GM12875 (cell line): ENCODE measurements at regions not wholly inside any gene's neighbourhood (a gene's known extent, or its start where the extent isn't known, plus 50 kb on each side); places are given as distances from the start of the nearest gene placed in this dataset.
A peak's percentile ranks its signal among the peaks of the same experiment; 100 is the strongest.

Experiments used
- H3K4me3 ChIP-seq: one replicate; pipeline ENCODE4 v1.5.1; 2011; ENCODE audit warnings: low read depth, low read length, control low read depth
- TF ChIP-seq, protein P1 (sequence below): IDR thresholded peaks from 2 replicates; pipeline ENCODE4 v1.5.1; 2011; ENCODE audit warnings: low read depth, mild to moderate bottlenecking, control low read depth, inconsistent platforms, low read length, moderate library complexity, borderline replicate concordance; ENCODE audit not compliant: insufficient read depth

DNA sequence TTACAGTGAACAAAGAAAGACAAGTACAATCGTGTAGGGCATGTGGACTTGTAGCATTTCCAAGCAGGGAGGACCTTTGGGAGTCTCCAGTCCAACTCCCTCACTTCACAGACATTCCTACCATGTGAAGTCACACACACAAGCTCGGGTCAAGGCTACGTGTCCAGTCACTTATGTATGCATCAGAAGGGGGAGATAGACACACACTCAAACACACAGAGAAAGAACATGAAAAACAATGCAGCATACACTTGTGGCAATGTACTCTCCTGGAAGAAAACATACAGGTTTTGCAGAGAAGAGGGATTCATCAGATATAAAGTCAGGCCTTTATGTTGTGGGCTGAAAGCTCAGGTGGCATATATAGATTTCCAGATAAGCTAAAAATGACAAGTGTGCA is 136.1 kb upstream of the MID1 start:
- TF ChIP-seq, protein P1, sequence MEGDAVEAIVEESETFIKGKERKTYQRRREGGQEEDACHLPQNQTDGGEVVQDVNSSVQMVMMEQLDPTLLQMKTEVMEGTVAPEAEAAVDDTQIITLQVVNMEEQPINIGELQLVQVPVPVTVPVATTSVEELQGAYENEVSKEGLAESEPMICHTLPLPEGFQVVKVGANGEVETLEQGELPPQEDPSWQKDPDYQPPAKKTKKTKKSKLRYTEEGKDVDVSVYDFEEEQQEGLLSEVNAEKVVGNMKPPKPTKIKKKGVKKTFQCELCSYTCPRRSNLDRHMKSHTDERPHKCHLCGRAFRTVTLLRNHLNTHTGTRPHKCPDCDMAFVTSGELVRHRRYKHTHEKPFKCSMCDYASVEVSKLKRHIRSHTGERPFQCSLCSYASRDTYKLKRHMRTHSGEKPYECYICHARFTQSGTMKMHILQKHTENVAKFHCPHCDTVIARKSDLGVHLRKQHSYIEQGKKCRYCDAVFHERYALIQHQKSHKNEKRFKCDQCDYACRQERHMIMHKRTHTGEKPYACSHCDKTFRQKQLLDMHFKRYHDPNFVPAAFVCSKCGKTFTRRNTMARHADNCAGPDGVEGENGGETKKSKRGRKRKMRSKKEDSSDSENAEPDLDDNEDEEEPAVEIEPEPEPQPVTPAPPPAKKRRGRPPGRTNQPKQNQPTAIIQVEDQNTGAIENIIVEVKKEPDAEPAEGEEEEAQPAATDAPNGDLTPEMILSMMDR: no peak
- no peak overlapping the region for H3K4me3 ChIP-seq

DNA sequence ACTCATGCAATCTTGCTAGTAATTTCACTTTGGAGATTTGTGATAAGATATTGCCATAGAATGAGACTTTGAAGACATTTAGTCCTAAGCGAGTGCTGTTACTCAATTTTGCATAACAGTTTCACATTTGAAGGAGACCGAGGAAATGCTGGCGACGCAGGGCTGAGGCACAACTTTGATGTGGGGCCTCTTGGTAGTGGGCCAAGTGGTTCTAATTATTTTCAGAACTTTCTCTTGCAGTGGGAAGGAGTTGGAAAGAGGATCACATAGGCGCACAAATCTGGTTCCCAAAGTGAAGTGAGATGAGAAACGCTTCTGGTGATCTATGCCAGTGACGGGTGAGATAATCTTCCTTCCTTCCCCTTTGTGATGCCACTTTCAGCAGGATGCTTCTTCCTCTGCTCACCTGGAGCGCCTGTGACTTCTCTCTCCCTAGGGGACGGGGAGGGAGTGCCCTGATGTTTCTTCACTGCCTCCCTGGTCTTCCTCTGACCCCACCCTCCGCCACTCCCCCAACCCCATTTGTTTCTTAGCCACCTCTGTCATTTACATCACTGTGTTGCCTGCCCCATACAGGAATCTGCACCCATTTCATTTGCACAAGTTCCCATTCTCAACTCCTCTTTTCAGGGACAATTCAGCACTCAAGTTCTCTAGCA is 138.9 kb upstream of the MID1 start:
- no peak overlapping the region for H3K4me3 ChIP-seq
- TF ChIP-seq, protein P1: no peak

DNA sequence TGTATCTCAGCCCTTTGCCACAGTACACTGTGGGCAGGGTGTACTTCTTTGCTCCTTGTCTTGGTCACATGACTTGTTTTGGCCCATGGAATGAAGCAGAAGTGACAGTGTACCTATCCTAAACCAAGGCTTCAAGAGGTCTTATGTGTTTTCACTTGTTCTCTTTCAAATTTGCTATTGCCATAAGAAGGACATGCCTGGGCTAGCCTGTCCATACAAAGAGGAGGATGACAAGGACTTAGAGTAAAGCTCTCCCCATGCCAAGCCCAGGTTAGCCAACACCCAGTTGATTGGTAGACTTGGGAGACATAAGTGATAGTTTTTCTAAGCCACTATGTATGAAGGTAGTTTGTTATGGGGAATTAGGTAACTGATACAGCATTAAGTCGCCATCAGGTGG is 141.1 kb upstream of the MID1 start:
- no peak overlapping the region for H3K4me3 ChIP-seq
- TF ChIP-seq, protein P1: no peak

DNA sequence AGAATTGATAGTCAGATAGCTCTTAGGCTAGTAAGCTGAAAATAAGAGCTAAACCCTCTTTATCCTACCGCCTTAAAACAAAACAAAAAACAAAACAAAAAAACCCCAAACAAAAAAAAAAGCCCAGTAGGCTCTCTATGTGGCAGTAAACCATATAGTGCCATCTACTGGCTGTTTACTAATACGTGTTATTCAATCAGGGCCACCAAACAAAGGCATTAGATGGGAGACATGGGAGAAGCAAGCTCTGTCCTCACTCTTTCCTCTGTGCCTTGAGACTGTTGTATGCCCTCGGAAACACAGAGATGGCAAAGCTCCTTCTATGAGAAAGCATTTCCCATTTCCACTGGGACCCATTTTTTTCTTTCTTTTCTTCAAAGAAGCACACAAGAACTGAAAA is 148.8 kb upstream of the MID1 start:
- no peak overlapping the region for H3K4me3 ChIP-seq
- TF ChIP-seq, protein P1: peak; percentile 43; the same call in 1 of the 2 replicates

DNA sequence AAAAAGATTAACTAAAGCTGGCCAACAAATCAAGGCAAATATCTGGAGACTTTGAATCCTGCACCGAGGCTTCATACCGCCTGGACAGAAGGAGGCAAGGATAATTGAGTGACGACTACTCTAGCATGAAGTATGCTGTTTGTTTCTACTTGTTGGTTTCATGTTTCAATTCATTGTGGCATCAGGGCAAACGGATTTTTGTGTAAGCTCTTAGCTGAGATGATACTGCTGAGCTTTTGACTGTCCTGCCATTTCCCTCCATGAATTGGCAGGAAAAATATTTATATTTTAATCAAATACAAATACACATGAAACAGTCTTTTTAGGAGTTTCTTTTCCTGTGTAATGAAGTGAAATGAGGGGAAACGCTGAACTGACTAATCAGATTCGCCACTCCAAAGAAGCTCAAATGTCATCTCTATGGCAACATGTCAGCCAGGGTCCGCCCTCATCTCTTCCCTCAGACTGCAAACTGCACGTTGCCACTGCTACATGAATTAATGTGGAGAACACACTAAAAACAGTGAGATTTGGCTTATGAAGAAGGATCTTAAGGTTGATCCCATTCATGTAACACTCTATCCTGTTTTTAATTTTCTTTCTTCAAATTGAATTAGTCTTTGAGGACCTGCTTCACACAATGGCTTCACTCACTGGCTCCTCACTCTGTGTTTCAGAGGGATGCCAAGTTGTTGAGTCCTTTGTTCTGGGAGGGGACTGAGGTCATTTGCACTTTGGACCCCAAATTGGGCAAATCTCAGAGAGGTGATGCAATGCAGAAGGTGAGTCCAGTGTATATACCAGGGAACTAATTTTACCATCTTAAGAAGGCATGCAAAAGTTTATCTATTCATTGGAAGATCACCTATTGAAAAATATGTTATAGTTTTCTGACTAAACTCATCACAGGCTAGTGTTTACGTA is 149.6 kb upstream of the MID1 start:
- TF ChIP-seq, protein P1: no peak
- no peak overlapping the region for H3K4me3 ChIP-seq

DNA sequence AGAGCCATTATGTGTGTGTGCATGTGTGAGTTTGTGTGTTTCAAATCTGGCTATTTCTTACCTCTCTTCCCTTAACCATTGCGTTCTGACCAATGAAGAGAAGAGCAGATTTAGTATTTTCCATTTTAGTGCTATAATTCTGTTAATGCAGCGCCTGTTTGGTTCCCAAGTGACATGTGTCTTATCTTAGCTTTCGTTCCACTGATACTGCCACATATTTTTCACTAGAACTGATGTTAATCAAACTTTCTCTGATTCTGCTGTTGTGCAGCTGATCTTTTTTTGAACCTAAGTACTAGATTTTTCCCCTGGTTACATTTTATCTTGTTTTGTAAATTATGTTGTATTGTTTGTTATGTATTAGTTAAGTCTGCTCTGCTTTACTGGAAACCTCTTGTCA is 152.9 kb upstream of the MID1 start:
- TF ChIP-seq, protein P1: no peak
- no peak overlapping the region for H3K4me3 ChIP-seq

DNA sequence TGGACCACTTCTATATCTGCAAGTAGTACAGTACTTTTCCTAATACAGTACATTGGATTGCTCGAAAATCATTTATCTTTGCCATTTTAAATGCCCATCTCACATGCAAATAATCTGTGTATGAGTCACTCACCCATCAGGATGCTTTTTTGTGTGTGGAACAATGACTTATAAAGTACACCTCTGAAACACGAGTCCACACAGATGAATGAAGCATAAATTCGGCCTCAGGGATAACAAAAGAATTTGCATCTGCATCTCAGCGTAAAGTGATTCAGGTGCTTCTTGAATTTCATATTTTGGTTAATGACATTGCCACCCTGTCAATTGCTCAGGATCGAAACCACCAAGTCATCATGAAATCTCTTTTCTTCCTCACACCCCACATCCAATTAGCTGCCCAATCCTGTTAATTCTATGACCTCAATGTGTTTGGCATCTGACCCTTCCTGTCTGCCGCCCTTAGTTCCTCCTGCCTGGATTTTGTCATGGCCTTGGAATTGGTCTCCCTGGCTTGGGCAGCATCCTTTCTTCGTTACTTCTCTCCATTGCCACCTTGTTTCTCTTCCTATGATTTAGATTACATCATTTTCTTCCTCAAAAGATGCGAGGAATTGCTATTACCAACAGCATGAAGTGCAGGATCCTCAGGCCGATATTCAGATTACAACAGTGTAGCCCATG is 161.6 kb upstream of the MID1 start:
- TF ChIP-seq, protein P1: no peak
- no peak overlapping the region for H3K4me3 ChIP-seq
